ENCODE measurements at regions not wholly inside any gene's neighbourhood (a gene's known extent, or its start where the extent isn't known, plus 50 kb on each side); places are given as distances from the start of the nearest gene placed in this dataset.

DNA sequence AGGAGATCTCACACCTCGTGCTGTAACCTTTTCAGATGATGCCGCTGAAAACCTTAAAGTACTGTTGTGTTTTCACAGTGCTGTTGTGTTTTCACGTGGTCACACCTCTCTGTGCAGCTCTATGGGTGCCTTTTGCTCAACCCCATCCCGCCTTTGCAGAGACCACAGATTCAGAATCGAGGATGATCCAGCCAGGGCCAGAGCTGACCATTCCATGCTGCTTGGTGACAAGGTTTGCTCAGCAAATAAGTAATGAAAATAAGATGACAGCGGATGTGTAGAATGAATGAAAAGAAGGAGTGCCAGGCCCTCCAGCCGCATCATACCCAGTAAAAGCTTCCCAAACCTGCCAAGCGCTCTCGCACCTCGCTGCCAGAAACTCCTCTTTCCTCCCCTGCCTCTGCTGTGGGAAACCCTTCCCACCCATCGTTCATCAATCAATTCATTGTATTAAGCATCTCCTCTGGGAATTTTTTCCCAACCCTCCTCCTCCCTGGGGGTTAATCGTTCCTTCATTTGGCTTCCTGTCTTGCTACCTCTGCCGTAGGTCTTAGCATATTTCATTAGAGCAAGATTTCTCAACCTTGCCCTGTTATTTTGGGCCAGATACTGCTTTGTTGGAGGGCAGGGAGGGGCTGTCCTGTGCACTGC, 93.4 kb upstream of the CRHR1 start:
- TF ChIP-seq MAZ (IDR thresholded peaks at IDR 0.05; ENCODE audit: borderline replicate concordance, low read depth, low read length) (no peak), BHLHE40 (IDR thresholded peaks at IDR 0.05; ENCODE audit: low read depth, low read length) (no peak), SMC3 (IDR thresholded peaks at IDR 0.05; ENCODE audit: low read depth, low read length) (no peak), POLR2A (IDR thresholded peaks at IDR 0.05; ENCODE audit: low read depth, low read length) (no peak), FOS (IDR thresholded peaks at IDR 0.05; ENCODE audit: low read depth, low read length) (no peak), RFX5 (IDR thresholded peaks at IDR 0.05; ENCODE audit: low read depth, low read length) (no peak), RAD21 (IDR thresholded peaks at IDR 0.05; ENCODE audit: low read length) (no peak), MXI1 (IDR thresholded peaks at IDR 0.05; ENCODE audit: borderline replicate concordance, low read depth, low read length) (no peak)
- TF ChIP-seq, protein P1, sequence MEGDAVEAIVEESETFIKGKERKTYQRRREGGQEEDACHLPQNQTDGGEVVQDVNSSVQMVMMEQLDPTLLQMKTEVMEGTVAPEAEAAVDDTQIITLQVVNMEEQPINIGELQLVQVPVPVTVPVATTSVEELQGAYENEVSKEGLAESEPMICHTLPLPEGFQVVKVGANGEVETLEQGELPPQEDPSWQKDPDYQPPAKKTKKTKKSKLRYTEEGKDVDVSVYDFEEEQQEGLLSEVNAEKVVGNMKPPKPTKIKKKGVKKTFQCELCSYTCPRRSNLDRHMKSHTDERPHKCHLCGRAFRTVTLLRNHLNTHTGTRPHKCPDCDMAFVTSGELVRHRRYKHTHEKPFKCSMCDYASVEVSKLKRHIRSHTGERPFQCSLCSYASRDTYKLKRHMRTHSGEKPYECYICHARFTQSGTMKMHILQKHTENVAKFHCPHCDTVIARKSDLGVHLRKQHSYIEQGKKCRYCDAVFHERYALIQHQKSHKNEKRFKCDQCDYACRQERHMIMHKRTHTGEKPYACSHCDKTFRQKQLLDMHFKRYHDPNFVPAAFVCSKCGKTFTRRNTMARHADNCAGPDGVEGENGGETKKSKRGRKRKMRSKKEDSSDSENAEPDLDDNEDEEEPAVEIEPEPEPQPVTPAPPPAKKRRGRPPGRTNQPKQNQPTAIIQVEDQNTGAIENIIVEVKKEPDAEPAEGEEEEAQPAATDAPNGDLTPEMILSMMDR (conservative IDR thresholded peaks at IDR 0.05; ENCODE audit: low read depth, low read length): no peak
- TF ChIP-seq, protein P2, sequence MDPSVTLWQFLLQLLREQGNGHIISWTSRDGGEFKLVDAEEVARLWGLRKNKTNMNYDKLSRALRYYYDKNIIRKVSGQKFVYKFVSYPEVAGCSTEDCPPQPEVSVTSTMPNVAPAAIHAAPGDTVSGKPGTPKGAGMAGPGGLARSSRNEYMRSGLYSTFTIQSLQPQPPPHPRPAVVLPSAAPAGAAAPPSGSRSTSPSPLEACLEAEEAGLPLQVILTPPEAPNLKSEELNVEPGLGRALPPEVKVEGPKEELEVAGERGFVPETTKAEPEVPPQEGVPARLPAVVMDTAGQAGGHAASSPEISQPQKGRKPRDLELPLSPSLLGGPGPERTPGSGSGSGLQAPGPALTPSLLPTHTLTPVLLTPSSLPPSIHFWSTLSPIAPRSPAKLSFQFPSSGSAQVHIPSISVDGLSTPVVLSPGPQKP (IDR thresholded peaks at IDR 0.05; ENCODE audit: borderline replicate concordance, low read depth, low read length): no peak
- TF ChIP-seq, protein P3, sequence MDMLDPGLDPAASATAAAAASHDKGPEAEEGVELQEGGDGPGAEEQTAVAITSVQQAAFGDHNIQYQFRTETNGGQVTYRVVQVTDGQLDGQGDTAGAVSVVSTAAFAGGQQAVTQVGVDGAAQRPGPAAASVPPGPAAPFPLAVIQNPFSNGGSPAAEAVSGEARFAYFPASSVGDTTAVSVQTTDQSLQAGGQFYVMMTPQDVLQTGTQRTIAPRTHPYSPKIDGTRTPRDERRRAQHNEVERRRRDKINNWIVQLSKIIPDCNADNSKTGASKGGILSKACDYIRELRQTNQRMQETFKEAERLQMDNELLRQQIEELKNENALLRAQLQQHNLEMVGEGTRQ (IDR thresholded peaks at IDR 0.05; ENCODE audit: low read depth, low read length): no peak
